Type B pancreatic cell (in vitro differentiated cells): ENCODE measurements at regions not wholly inside any gene's neighbourhood (a gene's known extent, or its start where the extent isn't known, plus 50 kb on each side); places are given as distances from the start of the nearest gene placed in this dataset.

Experiments
- DNase-seq: peaks from one replicate; pipeline ENCODE4 v3.0.0; 2021; ENCODE audit warnings: mixed read lengths; ENCODE audit not compliant: unreplicated experiment; ENCODE audit errors: extremely low spot score
- H3K27ac Mint-ChIP-seq: 2 replicates; pipeline ENCODE4 v1.8.0; 2021; ENCODE audit warnings: mild to moderate bottlenecking, mixed read lengths
- H3K27me3 Mint-ChIP-seq: 2 replicates; pipeline ENCODE4 v1.8.0; 2021; ENCODE audit warnings: mixed read lengths
- H3K36me3 Mint-ChIP-seq: 2 replicates; pipeline ENCODE4 v1.8.0; 2021; ENCODE audit warnings: mixed read lengths
- H3K4me1 Mint-ChIP-seq: one replicate; pipeline ENCODE4 v1.8.0; 2021; ENCODE audit warnings: mixed read lengths; ENCODE audit not compliant: unreplicated experiment
- H3K4me3 Mint-ChIP-seq: 2 replicates; pipeline ENCODE4 v1.8.0; 2021; ENCODE audit warnings: mild to moderate bottlenecking, mixed read lengths
- H3K9me3 Mint-ChIP-seq: 2 replicates; pipeline ENCODE4 v1.8.0; 2021; ENCODE audit warnings: mixed read lengths
- CTCF ChIP-seq: fragments of 200-600 bp; sonication (generic); conservative IDR thresholded peaks from 2 replicates; pipeline ENCODE4 v1.5.0; 2021; ENCODE audit warnings: antibody characterized with exemption, mild to moderate bottlenecking

GRCh38 chr7:115299397-115300037 lies 377.6 kb downstream of the MDFIC start:
- peaks cover 9% of the 10 kb centered on the region for H3K4me1 Mint-ChIP-seq
- peaks cover 4% of the 10 kb centered on the region for H3K9me3 Mint-ChIP-seq
- no peaks in the 10 kb centered on the region for H3K27me3 Mint-ChIP-seq
- TF ChIP-seq CTCF, result no peak
- H3K36me3 Mint-ChIP-seq, result no peaks in the 10 kb centered on the region
- no peak overlapping the region for H3K4me3 Mint-ChIP-seq
- no peak for DNase-seq
- peak overlapping the region; percentile 26 for H3K27ac Mint-ChIP-seq

GRCh38 chr7:115297656-115298055 lies 375.8 kb downstream of the MDFIC start:
- peaks cover 9% of the 10 kb centered on the region for H3K4me1 Mint-ChIP-seq
- no peak overlapping the region for H3K27ac Mint-ChIP-seq
- no peak for DNase-seq
- no peaks in the 10 kb centered on the region for H3K36me3 Mint-ChIP-seq
- no peak for TF ChIP-seq CTCF
- H3K9me3 Mint-ChIP-seq, result peaks cover 4% of the 10 kb centered on the region
- no peaks in the 10 kb centered on the region for H3K27me3 Mint-ChIP-seq
- no peak overlapping the region for H3K4me3 Mint-ChIP-seq

DNA sequence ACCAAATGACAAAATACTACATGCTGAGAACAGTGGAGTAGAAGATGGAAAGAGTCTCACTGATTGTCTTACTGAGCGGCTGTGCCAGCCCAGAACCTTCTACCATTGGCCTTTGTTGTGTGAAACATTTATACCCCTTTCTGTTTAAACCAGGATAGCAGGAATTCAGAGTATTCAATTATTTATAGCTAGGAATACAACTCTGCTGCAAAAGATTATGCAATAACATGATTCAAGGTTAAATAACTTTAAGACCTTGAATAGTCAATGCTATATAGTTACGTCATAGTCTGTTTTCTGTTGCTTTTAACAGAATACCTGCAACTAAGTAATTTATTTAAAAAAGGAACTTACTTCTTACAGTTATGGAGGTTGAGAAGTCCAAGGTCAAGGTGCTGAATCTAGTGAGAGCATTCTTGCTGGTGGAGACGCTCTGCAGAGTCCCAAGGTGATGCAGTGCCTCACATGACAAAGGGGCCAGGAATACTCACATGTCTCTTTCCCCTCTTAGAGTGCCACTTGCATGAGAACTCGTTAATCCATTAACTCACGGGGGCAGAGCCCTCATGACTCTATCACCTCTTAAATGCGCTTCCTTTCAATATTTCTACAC lies 371.8 kb downstream of the MDFIC start:
- Mint-ChIP-seq H3K9me3 (peaks cover 4% of the 10 kb centered on the region), H3K4me3 (no peak overlapping the region), H3K4me1 (peaks cover 3% of the 10 kb centered on the region), H3K27me3 (no peaks in the 10 kb centered on the region), H3K36me3 (no peaks in the 10 kb centered on the region), H3K27ac (no peak overlapping the region)
- TF ChIP-seq CTCF, result no peak
- no peak for DNase-seq

DNA sequence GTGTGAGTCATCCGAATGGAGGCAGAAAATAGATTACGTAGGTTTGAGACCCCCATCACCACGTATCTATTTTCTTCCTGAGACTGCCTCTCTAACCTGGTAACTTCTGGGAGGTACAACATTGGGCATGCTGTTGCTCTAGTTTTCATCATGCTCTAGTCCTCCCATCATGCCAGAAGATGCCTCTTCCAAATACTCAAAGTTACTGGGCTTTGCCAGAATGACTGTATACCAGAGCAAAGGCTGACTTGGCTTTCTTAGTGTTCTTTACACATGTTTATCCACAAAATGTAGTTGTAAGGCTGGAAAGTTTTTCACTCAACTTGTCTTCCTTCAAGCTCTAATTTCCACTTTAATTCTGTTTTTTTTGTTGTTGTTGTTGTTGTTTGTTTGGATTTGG lies 370.5 kb downstream of the MDFIC start:
- H3K4me3 Mint-ChIP-seq, result no peak overlapping the region
- TF ChIP-seq CTCF, result no peak
- H3K27ac Mint-ChIP-seq, result no peak overlapping the region
- H3K4me1 Mint-ChIP-seq, result peaks cover 3% of the 10 kb centered on the region
- H3K9me3 Mint-ChIP-seq, result peaks cover 4% of the 10 kb centered on the region
- no peak for DNase-seq
- H3K27me3 Mint-ChIP-seq, result no peaks in the 10 kb centered on the region
- H3K36me3 Mint-ChIP-seq, result no peaks in the 10 kb centered on the region

- Mint-ChIP-seq H3K27me3 (no peaks in the 10 kb centered on the region), H3K9me3 (no peaks in the 10 kb centered on the region), H3K4me1 (no peaks in the 10 kb centered on the region), H3K36me3 (no peaks in the 10 kb centered on the region), H3K27ac (no peak overlapping the region), H3K4me3 (no peak overlapping the region)
- no peak for DNase-seq
- no peak for TF ChIP-seq CTCF
Measured at GRCh38 chr7:115289971-115290370, 368.1 kb downstream of the MDFIC start.
